A549 (cell line): ENCODE measurements at regions not wholly inside any gene's neighbourhood (a gene's known extent, or its start where the extent isn't known, plus 50 kb on each side); places are given as distances from the start of the nearest gene placed in this dataset.

ENCODE experiments used
- ATAC-seq, 2 experiments: fragments of 200-7000 bp in 1 of 2; fragments of >200 bp in 1 of 2; cut with Nextera tagmentation in 1 of 2; cut with Tn5 transposase in 1 of 2; 3 replicates each; pipeline versions ENCODE4 v1.8.0 to v1.9.1; 2018 to 2020; ENCODE audit warnings: mild to moderate bottlenecking in 1 of 2, moderate library complexity in 1 of 2
- CTCF ChIA-PET: fragments of 300-600 bp; sonication (Branson Sonifier 250); formaldehyde crosslinking; extraction: SDS; loops from one replicate; lab custom pipeline; 2021; ENCODE audit warnings: antibody characterized with exemption, inconsistent platforms; lab: Yijun Ruan, JAX
- POLR2A ChIA-PET: fragments of 350-600 bp; formaldehyde crosslinking; extraction: SDS; loops from one replicate; lab custom pipeline; 2021; ENCODE audit warnings: antibody characterized with exemption, inconsistent platforms; lab: Yijun Ruan, JAX
- DNase-seq, 2 experiments: peaks; one replicate each; pipeline versions ENCODE4 v3.0.0 to v3.0.0-alpha.2; 2011 to 2016; ENCODE audit warnings: low read depth in 1 of 2, low spot score in 1 of 2
- FAIRE-seq: peaks from 2 replicates; lab custom pipeline; 2011; peaks lifted over from hg19 to GRCh38; lab: Jason Lieb, UNC
- H3K27ac ChIP-seq, 2 experiments: fragments of >200 bp; sonication (Bioruptor Twin); formaldehyde crosslinking; 3 replicates each; pipeline ENCODE4 v1.5.1; 2016 to 2017
- H3K4me1 ChIP-seq: fragments of >200 bp; sonication (Bioruptor Twin); formaldehyde crosslinking; 3 replicates; pipeline ENCODE4 v1.6.1; 2016
- H3K4me2 ChIP-seq: fragments of >200 bp; sonication (Bioruptor Twin); formaldehyde crosslinking; 3 replicates; pipeline ENCODE4 v1.6.1; 2016
- H3K4me3 ChIP-seq: fragments of >200 bp; sonication (Bioruptor Twin); formaldehyde crosslinking; 3 replicates; pipeline ENCODE4 v1.5.1; 2016
- H3K9me3 ChIP-seq: fragments of >200 bp; sonication (Bioruptor Twin); formaldehyde crosslinking; 3 replicates; pipeline ENCODE4 v1.6.1; 2016
- CEBPB ChIP-seq, 2 experiments: fragments of >200 bp in 1 of 2; sonication (Bioruptor Twin) in 1 of 2; formaldehyde crosslinking in 1 of 2; IDR thresholded peaks; 2 replicates each; pipeline ENCODE4 v1.6.1; 2012 to 2016
- CHD2 ChIP-seq: fragments of 150-350 bp; IDR thresholded peaks from 2 replicates; pipeline ENCODE4 v1.6.1; 2014; ENCODE audit warnings: low read length; ENCODE audit not compliant: partially characterized antibody
- CHD4 ChIP-seq: fragments of 200-600 bp; sonication (generic); IDR thresholded peaks from 2 replicates; pipeline ENCODE4 v1.6.1; 2016; ENCODE audit warnings: antibody characterized with exemption, mild to moderate bottlenecking, borderline replicate concordance
- EHF ChIP-seq: fragments of 250-450 bp; sonication (Bioruptor Pico); IDR thresholded peaks from 2 replicates; pipeline ENCODE4 v1.5.0; 2020; ENCODE audit warnings: mild to moderate bottlenecking
- EP300 ChIP-seq, 2 experiments: fragments of >200 bp; sonication (Bioruptor Twin); formaldehyde crosslinking; IDR thresholded peaks; 2 replicates in 1 of 2; 3 replicates in 1 of 2; pipeline ENCODE4 v1.6.1; 2016 to 2017
- ESRRA ChIP-seq: fragments of 150-350 bp; IDR thresholded peaks from 2 replicates; pipeline ENCODE4 v1.6.1; 2014; ENCODE audit warnings: mild to moderate bottlenecking, low read length, borderline replicate concordance
- GATA3 ChIP-seq: IDR thresholded peaks from 2 replicates; pipeline ENCODE4 v1.6.1; 2012; ENCODE audit warnings: borderline replicate concordance
- HEYL ChIP-seq: fragments of 250-450 bp; sonication (Bioruptor Pico); IDR thresholded peaks from 2 replicates; pipeline ENCODE4 v1.8.0; 2021; ENCODE audit warnings: mild to moderate bottlenecking, moderate library complexity
- HOXA7 ChIP-seq: fragments of 250-450 bp; sonication (Bioruptor Pico); IDR thresholded peaks from 2 replicates; pipeline ENCODE4 v1.5.0; 2020; ENCODE audit warnings: mild to moderate bottlenecking, moderate library complexity
- HOXB13 ChIP-seq: fragments of 250-450 bp; sonication (Bioruptor Pico); IDR thresholded peaks from 2 replicates; pipeline ENCODE4 v1.5.0; 2020; ENCODE audit warnings: low read depth, mild to moderate bottlenecking, moderate library complexity
- HOXB5 ChIP-seq: fragments of 250-450 bp; sonication (Bioruptor Pico); IDR thresholded peaks from 2 replicates; pipeline ENCODE4 v1.5.0; 2020; ENCODE audit warnings: mild to moderate bottlenecking, moderate library complexity
- JUN ChIP-seq, 2 experiments: fragments of >200 bp; sonication (Bioruptor Twin); formaldehyde crosslinking; IDR thresholded peaks; 2 replicates in 1 of 2; 3 replicates in 1 of 2; pipeline ENCODE4 v1.6.1; 2016 to 2017
- JUNB ChIP-seq: fragments of >200 bp; sonication (Bioruptor Twin); formaldehyde crosslinking; IDR thresholded peaks from 2 replicates; pipeline ENCODE4 v1.6.1; 2016
- KDM1A ChIP-seq: fragments of 200-600 bp; sonication (generic); IDR thresholded peaks from 2 replicates; pipeline ENCODE4 v1.6.1; 2016; ENCODE audit warnings: low read depth, mild to moderate bottlenecking
- KDM5A ChIP-seq: fragments of 200-600 bp; sonication (generic); IDR thresholded peaks from 2 replicates; pipeline ENCODE4 v1.6.1; 2016; ENCODE audit warnings: antibody characterized with exemption, mild to moderate bottlenecking
- MAFK ChIP-seq: fragments of 450-650 bp; IDR thresholded peaks from 2 replicates; pipeline ENCODE4 v1.6.1; 2014; ENCODE audit not compliant: partially characterized antibody
- MAZ ChIP-seq: fragments of 150-350 bp; IDR thresholded peaks from 2 replicates; pipeline ENCODE4 v1.6.1; 2014; ENCODE audit warnings: antibody characterized with exemption, low read depth, low read length, borderline replicate concordance
- MYC ChIP-seq: IDR thresholded peaks from 2 replicates; pipeline ENCODE4 v1.6.1; 2012; ENCODE audit warnings: mild to moderate bottlenecking, inconsistent platforms, low read length, improper control_type of control experiment, borderline replicate concordance
- NPAS2 ChIP-seq: fragments of 250-450 bp; sonication (Bioruptor Pico); IDR thresholded peaks from 2 replicates; pipeline ENCODE4 v1.8.0; 2022; ENCODE audit warnings: mild to moderate bottlenecking, moderate library complexity, borderline replicate concordance
- PHF8 ChIP-seq: fragments of 200-600 bp; sonication (generic); IDR thresholded peaks from 2 replicates; pipeline ENCODE4 v1.6.1; 2016; ENCODE audit warnings: low read depth, mild to moderate bottlenecking, antibody characterized with exemption, moderate library complexity, borderline replicate concordance
- POLR2AphosphoS2 ChIP-seq: conservative IDR thresholded peaks from 2 replicates; pipeline ENCODE4 v1.6.1; 2012; ENCODE audit warnings: low read length, improper control_type of control experiment, inconsistent platforms
- RFX5 ChIP-seq: fragments of 450-650 bp; IDR thresholded peaks from 2 replicates; pipeline ENCODE4 v1.7.1; 2014; ENCODE audit warnings: antibody characterized with exemption, mild to moderate bottlenecking, moderate library complexity
- SREBF2 ChIP-seq: fragments of 450-650 bp; IDR thresholded peaks from 2 replicates; pipeline ENCODE4 v1.6.1; 2014; ENCODE audit warnings: mild to moderate bottlenecking, moderate library complexity
- TP53 ChIP-seq: fragments of 250-450 bp; sonication (Bioruptor Pico); IDR thresholded peaks from 2 replicates; pipeline ENCODE4 v1.5.0; 2021; ENCODE audit warnings: mild to moderate bottlenecking, moderate library complexity
- ZFP36 ChIP-seq: fragments of 450-650 bp; IDR thresholded peaks from 2 replicates; pipeline ENCODE4 v1.6.1; 2014; ENCODE audit warnings: borderline replicate concordance; ENCODE audit not compliant: partially characterized antibody
- WGBS: methylation state at CpG from one replicate; pipeline ENCODE4 v1.1.6; 2017; ENCODE audit errors: missing lambda C conversion rate; 5-methylcytosine and 5-hydroxymethylcytosine counted together
- TF ChIP-seq, protein P1 (sequence below): IDR thresholded peaks from 2 replicates; pipeline ENCODE4 v1.6.1; 2012
- TF ChIP-seq, protein P2 (sequence below): fragments of >200 bp; sonication (Bioruptor Twin); formaldehyde crosslinking; IDR thresholded peaks from 2 replicates; pipeline ENCODE4 v1.6.1; 2016
- TF ChIP-seq, protein P3 (sequence below): fragments of 250-450 bp; sonication (Bioruptor Pico); IDR thresholded peaks from 2 replicates; pipeline ENCODE4 v1.5.0; 2021; ENCODE audit warnings: mild to moderate bottlenecking, moderate library complexity, borderline replicate concordance
- TF ChIP-seq, protein P4 (sequence below): fragments of 250-450 bp; sonication (Bioruptor Pico); IDR thresholded peaks from 2 replicates; pipeline ENCODE4 v1.5.0; 2020; ENCODE audit warnings: low read depth, mild to moderate bottlenecking, moderate library complexity
- TF ChIP-seq, protein P5 (sequence below): IDR thresholded peaks from 2 replicates; pipeline ENCODE4 v1.6.1; 2012; ENCODE audit warnings: low read depth, borderline replicate concordance

DNA sequence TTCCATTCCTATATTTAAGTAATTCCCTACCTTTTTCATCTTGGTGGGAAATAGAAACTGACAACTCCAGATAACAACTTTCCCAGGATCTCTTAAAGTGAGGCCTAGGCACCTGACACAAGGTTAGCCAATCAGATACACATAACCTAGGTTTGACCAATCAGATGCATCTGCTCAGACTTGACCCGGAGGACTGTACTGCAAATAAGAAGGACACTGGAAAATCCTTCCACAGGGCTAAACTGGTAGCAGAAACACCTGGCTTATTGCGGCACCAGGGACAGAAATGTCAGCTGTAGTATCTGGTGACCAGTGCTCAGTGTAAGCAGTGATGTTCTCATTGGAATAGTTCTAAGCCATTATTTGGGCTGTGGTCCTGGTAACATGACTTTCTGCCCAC lies 204.5 kb upstream of the SLCO3A1 start:
- FAIRE-seq (no peak), ATAC-seq (no peak), DNase-seq (no peak)
- WGBS = 54% methylated on average over 2 of the region's 2 CpGs
- ChIA-PET POLR2A (no interaction called here), CTCF (interaction anchor here (0.6 kb wide), 1 partner anchor 8 kb away, joined by 3 read pairs; no protein-coding TSS in a partner anchor)
- no peak overlapping the region for H3K4me2 ChIP-seq
- no peak overlapping the region for H3K27ac ChIP-seq
- no peak overlapping the region for H3K4me3 ChIP-seq
- H3K9me3 ChIP-seq = no peaks in the 10 kb centered on the region
- no peaks in the 10 kb centered on the region for H3K4me1 ChIP-seq
- TF ChIP-seq PHF8 (no peak), HEYL (CRISPR knock-in tag) (no peak), MAFK (no peak), EHF (no peak), JUNB (no peak)
- TF ChIP-seq, protein P1, sequence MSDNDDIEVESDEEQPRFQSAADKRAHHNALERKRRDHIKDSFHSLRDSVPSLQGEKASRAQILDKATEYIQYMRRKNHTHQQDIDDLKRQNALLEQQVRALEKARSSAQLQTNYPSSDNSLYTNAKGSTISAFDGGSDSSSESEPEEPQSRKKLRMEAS = no peak
- TF ChIP-seq, protein P2, sequence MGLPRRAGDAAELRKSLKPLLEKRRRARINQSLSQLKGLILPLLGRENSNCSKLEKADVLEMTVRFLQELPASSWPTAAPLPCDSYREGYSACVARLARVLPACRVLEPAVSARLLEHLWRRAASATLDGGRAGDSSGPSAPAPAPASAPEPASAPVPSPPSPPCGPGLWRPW = no peak

DNA sequence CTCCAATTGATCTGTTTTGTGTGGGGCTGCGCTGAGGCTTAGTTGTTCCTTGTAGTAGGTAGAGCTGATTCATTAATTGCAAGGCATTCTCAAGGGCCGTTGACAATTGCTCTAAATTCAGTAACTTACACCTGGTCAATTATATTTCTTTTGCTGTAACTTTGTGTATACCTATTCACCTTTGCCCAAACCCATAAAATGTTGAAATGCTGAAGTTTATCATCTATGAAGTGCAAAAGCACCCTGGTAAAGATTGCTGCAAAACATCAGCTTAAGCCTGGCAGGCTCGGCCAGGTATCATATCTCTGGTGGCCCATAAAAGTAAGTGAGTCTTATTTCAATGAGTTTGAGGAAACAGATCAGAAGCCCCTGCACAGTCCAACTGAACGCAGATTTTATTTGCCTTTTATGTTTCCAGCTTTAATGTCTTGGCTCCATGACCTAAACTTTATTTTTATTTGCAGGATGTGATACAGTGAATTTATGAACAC lies 203.6 kb upstream of the SLCO3A1 start:
- POLR2A ChIA-PET = no interaction called here
- Histone ChIP-seq H3K4me1 (no peaks in the 10 kb centered on the region), H3K4me2 (no peak overlapping the region), H3K4me3 (no peak overlapping the region), H3K27ac (no peak overlapping the region), H3K9me3 (no peaks in the 10 kb centered on the region)
- no peak for TF ChIP-seq HOXA7 (CRISPR knock-in tag)
- TF ChIP-seq SREBF2 = no peak
- no peak for TF ChIP-seq GATA3
- no peak for TF ChIP-seq MAZ
- TF ChIP-seq, protein P3, sequence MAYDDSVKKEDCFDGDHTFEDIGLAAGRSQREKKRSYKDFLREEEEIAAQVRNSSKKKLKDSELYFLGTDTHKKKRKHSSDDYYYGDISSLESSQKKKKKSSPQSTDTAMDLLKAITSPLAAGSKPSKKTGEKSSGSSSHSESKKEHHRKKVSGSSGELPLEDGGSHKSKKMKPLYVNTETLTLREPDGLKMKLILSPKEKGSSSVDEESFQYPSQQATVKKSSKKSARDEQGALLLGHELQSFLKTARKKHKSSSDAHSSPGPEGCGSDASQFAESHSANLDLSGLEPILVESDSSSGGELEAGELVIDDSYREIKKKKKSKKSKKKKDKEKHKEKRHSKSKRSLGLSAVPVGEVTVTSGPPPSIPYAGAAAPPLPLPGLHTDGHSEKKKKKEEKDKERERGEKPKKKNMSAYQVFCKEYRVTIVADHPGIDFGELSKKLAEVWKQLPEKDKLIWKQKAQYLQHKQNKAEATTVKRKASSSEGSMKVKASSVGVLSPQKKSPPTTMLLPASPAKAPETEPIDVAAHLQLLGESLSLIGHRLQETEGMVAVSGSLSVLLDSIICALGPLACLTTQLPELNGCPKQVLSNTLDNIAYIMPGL (CRISPR knock-in tag) = no peak
- TF ChIP-seq, protein P2 = no peak
- TF ChIP-seq, protein P4, sequence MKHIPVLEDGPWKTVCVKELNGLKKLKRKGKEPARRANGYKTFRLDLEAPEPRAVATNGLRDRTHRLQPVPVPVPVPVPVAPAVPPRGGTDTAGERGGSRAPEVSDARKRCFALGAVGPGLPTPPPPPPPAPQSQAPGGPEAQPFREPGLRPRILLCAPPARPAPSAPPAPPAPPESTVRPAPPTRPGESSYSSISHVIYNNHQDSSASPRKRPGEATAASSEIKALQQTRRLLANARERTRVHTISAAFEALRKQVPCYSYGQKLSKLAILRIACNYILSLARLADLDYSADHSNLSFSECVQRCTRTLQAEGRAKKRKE = no peak
- TF ChIP-seq JUN (IDR thresholded peaks at IDR 0.05) = no peak
- TF ChIP-seq TP53 (CRISPR knock-in tag) = no peak
- no peak for TF ChIP-seq CHD2
- no peak for TF ChIP-seq CHD4
- CTCF ChIA-PET = interaction anchor here (0.6 to 1.5 kb wide), 2 partner anchors 9 to 10 kb away, joined by 3 read pairs; no protein-coding TSS in a partner anchor
- FAIRE-seq = no peak
- no peak for ATAC-seq
- WGBS = 6% methylated on average over 4 of the region's 4 CpGs
- no peak for DNase-seq

DNA sequence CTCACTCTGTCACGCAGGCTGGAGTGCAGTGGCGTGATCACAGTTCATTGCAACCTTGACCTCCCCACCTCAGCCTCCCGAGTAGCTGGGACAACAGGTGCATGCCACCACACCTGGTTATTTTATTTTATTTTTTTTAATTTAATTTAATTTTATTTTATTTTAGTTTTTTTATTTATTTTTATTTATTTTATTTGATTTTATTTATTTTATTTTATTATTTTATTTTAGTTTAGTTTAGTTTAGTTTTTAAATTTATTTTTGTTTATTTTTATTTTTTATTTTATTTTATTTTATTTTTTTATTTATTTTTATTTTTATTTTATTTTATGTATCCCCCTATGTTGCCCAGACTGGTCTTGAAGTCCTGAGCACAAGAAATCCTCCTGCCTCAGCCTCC lies 202.3 kb upstream of the SLCO3A1 start:
- Histone ChIP-seq H3K27ac (no peak overlapping the region), H3K4me2 (no peak overlapping the region), H3K4me3 (no peak overlapping the region), H3K4me1 (no peaks in the 10 kb centered on the region), H3K9me3 (no peaks in the 10 kb centered on the region)
- CTCF ChIA-PET = interaction anchor here (1.5 kb wide), 1 partner anchor 8 kb away, joined by 3 read pairs; no protein-coding TSS in a partner anchor
- FAIRE-seq (no peak), DNase-seq (no peak), ATAC-seq (no peak)
- POLR2A ChIA-PET = no interaction called here
- WGBS = 11% methylated on average over 3 of the region's 3 CpGs
- TF ChIP-seq, protein P5, sequence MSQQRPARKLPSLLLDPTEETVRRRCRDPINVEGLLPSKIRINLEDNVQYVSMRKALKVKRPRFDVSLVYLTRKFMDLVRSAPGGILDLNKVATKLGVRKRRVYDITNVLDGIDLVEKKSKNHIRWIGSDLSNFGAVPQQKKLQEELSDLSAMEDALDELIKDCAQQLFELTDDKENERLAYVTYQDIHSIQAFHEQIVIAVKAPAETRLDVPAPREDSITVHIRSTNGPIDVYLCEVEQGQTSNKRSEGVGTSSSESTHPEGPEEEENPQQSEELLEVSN = no peak
- TF ChIP-seq, protein P3 (CRISPR knock-in tag) = no peak
- no peak for TF ChIP-seq PHF8
- no peak for TF ChIP-seq HOXB5 (CRISPR knock-in tag)
- TF ChIP-seq EP300 (IDR thresholded peaks at IDR 0.05) = no peak
- no peak for TF ChIP-seq MYC
- no peak for TF ChIP-seq RFX5
- no peak for TF ChIP-seq ESRRA
- no peak for TF ChIP-seq NPAS2 (CRISPR knock-in tag)
- no peak for TF ChIP-seq EHF
- TF ChIP-seq ZFP36 = no peak
- no peak for TF ChIP-seq KDM5A
- no peak for TF ChIP-seq HOXB13
- TF ChIP-seq POLR2AphosphoS2 = no peak
- TF ChIP-seq KDM1A = no peak
- TF ChIP-seq CEBPB (IDR thresholded peaks at IDR 0.05) = no peak
